MM.1S (cell line): ENCODE measurements at regions not wholly inside any gene's neighbourhood (a gene's known extent, or its start where the extent isn't known, plus 50 kb on each side); places are given as distances from the start of the nearest gene placed in this dataset.
"Not testable (repeated sequence)": the region's sequence is repeated elsewhere in the genome, so short reads cannot be mapped to it uniquely, and the experiment has no call there.

Experiments
- DNase-seq: peaks from one replicate; pipeline ENCODE4 v3.0.0-alpha.2; 2015
- H2AFZ ChIP-seq: fragments of 300-600 bp; sonication (generic); 2 replicates; pipeline ENCODE4 v1.6.0; 2016; ENCODE audit warnings: antibody characterized with exemption, low read length
- H3F3A ChIP-seq: fragments of 300-600 bp; sonication (generic); 2 replicates; pipeline ENCODE4 v1.6.1; 2016; ENCODE audit warnings: mild to moderate bottlenecking, antibody characterized with exemption, low read length, moderate library complexity, mixed read lengths; ENCODE audit not compliant: insufficient read depth
- H3K27ac ChIP-seq: fragments of 300-600 bp; sonication (generic); 2 replicates; pipeline ENCODE4 v1.5.1; 2016; ENCODE audit warnings: mild to moderate bottlenecking, low read length
- H3K27me3 ChIP-seq: fragments of 300-600 bp; sonication (generic); replicated peaks from 2 replicates; pipeline ENCODE4 v1.6.0; 2016; ENCODE audit warnings: low read length; ENCODE audit not compliant: insufficient read depth
- H3K36me3 ChIP-seq: fragments of 300-600 bp; sonication (generic); replicated peaks from 2 replicates; pipeline ENCODE4 v1.6.1; 2016; ENCODE audit warnings: mild to moderate bottlenecking, low read length, mixed read lengths; ENCODE audit not compliant: insufficient read depth
- H3K4me1 ChIP-seq: fragments of 300-600 bp; sonication (generic); 2 replicates; pipeline ENCODE4 v1.6.1; 2016; ENCODE audit warnings: low read length, mixed read lengths
- H3K4me2 ChIP-seq: fragments of 300-600 bp; sonication (generic); 2 replicates; pipeline ENCODE4 v1.6.0; 2016; ENCODE audit warnings: low read depth, low read length
- H3K4me3 ChIP-seq: fragments of 300-600 bp; sonication (generic); 2 replicates; pipeline ENCODE4 v1.5.1; 2016; ENCODE audit warnings: low read length, mixed read lengths
- H3K79me2 ChIP-seq: fragments of 300-600 bp; sonication (generic); 2 replicates; pipeline ENCODE4 v1.6.1; 2016; ENCODE audit warnings: mixed run types, low read length, mixed read lengths
- H3K9ac ChIP-seq: fragments of 300-600 bp; sonication (generic); 2 replicates; pipeline ENCODE4 v1.6.1; 2016; ENCODE audit warnings: low read length, mixed read lengths
- H3K9me2 ChIP-seq: fragments of 300-600 bp; sonication (generic); replicated peaks from 2 replicates; pipeline ENCODE4 v1.6.1; 2016; ENCODE audit warnings: mild to moderate bottlenecking, low read length, mixed read lengths; ENCODE audit not compliant: insufficient read depth
- H3K9me3 ChIP-seq: fragments of 300-600 bp; sonication (generic); replicated peaks from 2 replicates; pipeline ENCODE4 v1.6.1; 2016; ENCODE audit warnings: mild to moderate bottlenecking, low read length, mixed read lengths; ENCODE audit not compliant: insufficient read depth
- H4K20me1 ChIP-seq: fragments of 300-600 bp; sonication (generic); 2 replicates; pipeline ENCODE4 v1.6.1; 2016; ENCODE audit warnings: mild to moderate bottlenecking, low read length, moderate library complexity, mixed read lengths; ENCODE audit not compliant: insufficient read depth
- CTCF ChIP-seq: fragments of 300-600 bp; sonication (generic); IDR thresholded peaks from 2 replicates; pipeline ENCODE4 v1.5.1; 2016; ENCODE audit warnings: antibody characterized with exemption, low read length, mixed read lengths
- EZH2 ChIP-seq: fragments of 300-600 bp; sonication (generic); optimal IDR thresholded peaks from 2 replicates; pipeline ENCODE3; 2017; ENCODE audit warnings: low read depth, mild to moderate bottlenecking, antibody characterized with exemption, low read length, mixed read lengths
- EZH2phosphoT487 ChIP-seq: fragments of 300-600 bp; sonication (generic); IDR thresholded peaks from 2 replicates; pipeline ENCODE4 v1.6.1; 2018; ENCODE audit warnings: antibody characterized with exemption, low read length

DNA sequence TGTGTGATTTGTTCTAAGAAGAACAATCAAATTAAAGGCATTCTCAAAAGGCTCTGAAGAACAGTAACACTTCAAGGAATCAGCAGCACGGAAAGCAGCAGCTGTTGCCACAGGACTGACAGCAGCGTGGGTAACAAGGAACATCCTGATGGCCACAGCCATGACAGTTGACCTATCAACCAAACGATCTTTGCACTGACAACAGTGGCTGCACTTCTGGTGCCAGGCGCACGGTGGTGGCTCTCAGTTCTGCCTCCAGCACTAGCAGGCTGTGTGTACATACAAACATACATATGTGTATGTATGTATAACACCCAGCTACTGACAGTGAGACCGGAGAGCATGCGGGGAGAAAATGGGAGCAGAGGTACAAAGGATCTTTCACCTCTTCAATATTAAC lies 114.1 kb downstream of the ZFAND4 start:
- no peak overlapping the region for H2AFZ ChIP-seq

GRCh38 chr10:45557275-45557905 lies 115.2 kb downstream of the ZFAND4 start:
- Histone ChIP-seq H3K9ac (no peak overlapping the region), H3K9me3 (no peaks in the 10 kb centered on the region), H3K4me3 (no peak overlapping the region), H3K27me3 (no peaks in the 10 kb centered on the region), H4K20me1 (no peaks in the 10 kb centered on the region), H3F3A (no peaks in the 10 kb centered on the region), H3K4me1 (peaks cover 13% of the 10 kb centered on the region), H2AFZ (peak overlapping the region; percentile 61), H3K79me2 (no peaks in the 10 kb centered on the region), H3K9me2 (no peaks in the 10 kb centered on the region), H3K27ac (no peak overlapping the region), H3K4me2 (peak overlapping the region; percentile 62), H3K36me3 (no peaks in the 10 kb centered on the region)
- DNase-seq: peak; percentile 28
- no peak for TF ChIP-seq EZH2
- TF ChIP-seq EZH2phosphoT487: no peak
- TF ChIP-seq CTCF: no peak

More for the DNA sequence above, 114.1 kb downstream of the ZFAND4 start:
- H3K4me2 ChIP-seq: no peak overlapping the region
- no peak for DNase-seq
- H3F3A ChIP-seq: no peaks in the 10 kb centered on the region
- no peaks in the 10 kb centered on the region for H3K9me2 ChIP-seq
- no peak overlapping the region for H3K27ac ChIP-seq
- H3K27me3 ChIP-seq: no peaks in the 10 kb centered on the region
- TF ChIP-seq EZH2 (no peak), CTCF (no peak), EZH2phosphoT487 (no peak)
- no peaks in the 10 kb centered on the region for H4K20me1 ChIP-seq
- H3K9ac ChIP-seq: no peak overlapping the region
- H3K4me1 ChIP-seq: peaks cover 13% of the 10 kb centered on the region
- no peaks in the 10 kb centered on the region for H3K9me3 ChIP-seq
- no peaks in the 10 kb centered on the region for H3K79me2 ChIP-seq
- no peaks in the 10 kb centered on the region for H3K36me3 ChIP-seq
- H3K4me3 ChIP-seq: no peak overlapping the region

- Histone ChIP-seq H3K4me2 (no peak overlapping the region), H3K9me2 (no peaks in the 10 kb centered on the region), H3K9me3 (no peaks in the 10 kb centered on the region), H3K36me3 (no peaks in the 10 kb centered on the region), H3K79me2 (no peaks in the 10 kb centered on the region), H4K20me1 (no peaks in the 10 kb centered on the region), H2AFZ (no peak overlapping the region), H3K4me3 (no peak overlapping the region), H3K9ac (no peak overlapping the region), H3K4me1 (peaks cover 13% of the 10 kb centered on the region), H3F3A (no peaks in the 10 kb centered on the region), H3K27me3 (no peaks in the 10 kb centered on the region), H3K27ac (no peak overlapping the region)
- no peak for DNase-seq
- TF ChIP-seq EZH2phosphoT487: no peak
- TF ChIP-seq CTCF: no peak
- no peak for TF ChIP-seq EZH2
Observed at GRCh38 chr10:45555795-45556194, 116.8 kb downstream of the ZFAND4 start.

DNA sequence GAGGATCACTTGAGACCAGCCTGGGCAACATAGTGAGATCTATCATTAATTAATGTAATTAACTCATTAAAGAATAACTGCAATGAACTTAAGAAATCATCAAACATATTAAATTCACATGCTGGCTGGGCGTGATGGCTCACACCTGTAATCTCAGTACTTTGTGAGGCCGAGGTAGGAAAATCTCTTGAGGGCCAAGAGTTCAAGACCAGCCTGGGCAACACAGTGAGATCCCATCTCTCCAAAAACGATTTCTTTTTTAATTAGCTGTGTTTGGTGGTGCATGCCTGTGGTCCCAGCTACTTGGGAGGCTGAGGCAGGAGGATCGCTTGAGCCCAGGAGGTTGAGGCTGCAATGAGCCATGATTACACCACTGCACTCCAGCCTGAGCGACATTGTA lies 117.2 kb downstream of the ZFAND4 start:
- H3K9me3 ChIP-seq, DNase-seq, H3K36me3 ChIP-seq, H3K9ac ChIP-seq, H3K9me2 ChIP-seq, H3K27me3 ChIP-seq, H3K4me3 ChIP-seq, H3K79me2 ChIP-seq, H3K4me2 ChIP-seq, H3K27ac ChIP-seq, H4K20me1 ChIP-seq, H2AFZ ChIP-seq, H3F3A ChIP-seq: not testable (repeated sequence)
- H3K4me1 ChIP-seq: peaks cover 13% of the 10 kb centered on the region
